ENCODE measurements at regions not wholly inside any gene's neighbourhood (a gene's known extent, or its start where the extent isn't known, plus 50 kb on each side); places are given as distances from the start of the nearest gene placed in this dataset.

DNA sequence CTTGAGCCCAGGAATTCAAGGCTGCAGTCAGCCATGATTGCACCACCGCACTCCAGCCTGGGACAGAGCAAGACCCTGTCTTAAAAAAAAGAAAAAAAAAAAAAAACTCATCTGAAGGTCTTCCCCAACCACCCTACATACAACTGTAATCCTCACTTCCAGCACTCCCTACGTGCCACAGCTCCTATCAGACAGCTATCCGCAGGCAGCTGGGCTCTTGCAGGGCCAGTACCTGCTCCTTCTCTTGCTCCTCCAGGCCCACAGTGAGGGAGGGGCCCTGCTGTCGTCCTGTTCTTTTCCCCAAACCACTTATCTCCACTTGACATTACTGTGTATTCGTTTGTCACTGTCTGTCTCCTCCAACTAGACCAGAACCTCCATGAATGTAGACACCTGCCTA lies 156.1 kb upstream of the NECTIN1 start:
- no peak for DNase-seq (ENCODE audit: insufficient read length, low spot score)
- FAIRE-seq: no peak
- TF ChIP-seq POLR2A (IDR thresholded peaks at IDR 0.05; ENCODE audit: low read depth, low read length): no peak

DNA sequence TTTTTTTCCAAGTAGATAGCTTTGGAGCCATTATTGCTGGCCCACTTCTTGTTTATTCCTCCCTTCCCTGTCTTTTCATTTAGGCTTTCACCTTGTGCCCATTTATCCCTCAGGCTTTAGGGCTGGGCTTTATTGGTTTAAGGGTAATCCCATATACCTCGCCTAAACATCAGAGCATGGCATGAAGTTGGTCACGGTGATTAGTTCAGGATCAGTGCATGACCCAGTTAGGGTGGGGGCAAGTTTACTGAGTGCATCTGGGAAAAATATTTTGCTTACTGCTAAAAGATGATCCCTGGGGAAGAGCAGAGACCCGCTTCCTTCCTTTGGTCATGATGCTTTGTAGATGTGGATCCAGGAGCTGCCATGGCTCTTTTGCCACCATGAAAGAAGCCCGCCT lies 153.3 kb upstream of the NECTIN1 start:
- FAIRE-seq (no peak), DNase-seq (ENCODE audit: insufficient read length, low spot score) (no peak)
- TF ChIP-seq POLR2A (IDR thresholded peaks at IDR 0.05; ENCODE audit: low read depth, low read length): no peak

- no peak for TF ChIP-seq POLR2A (IDR thresholded peaks at IDR 0.05; ENCODE audit: low read depth, low read length)
- DNase-seq (ENCODE audit: insufficient read length, low spot score) (no peak), FAIRE-seq (no peak)
Measured at GRCh38 chr11:119880873-119881272, 151.9 kb upstream of the NECTIN1 start.

- TF ChIP-seq POLR2A (IDR thresholded peaks at IDR 0.05; ENCODE audit: low read depth, low read length): no peak
Measured at GRCh38 chr11:119880143-119880542, 151.1 kb upstream of the NECTIN1 start.

DNA sequence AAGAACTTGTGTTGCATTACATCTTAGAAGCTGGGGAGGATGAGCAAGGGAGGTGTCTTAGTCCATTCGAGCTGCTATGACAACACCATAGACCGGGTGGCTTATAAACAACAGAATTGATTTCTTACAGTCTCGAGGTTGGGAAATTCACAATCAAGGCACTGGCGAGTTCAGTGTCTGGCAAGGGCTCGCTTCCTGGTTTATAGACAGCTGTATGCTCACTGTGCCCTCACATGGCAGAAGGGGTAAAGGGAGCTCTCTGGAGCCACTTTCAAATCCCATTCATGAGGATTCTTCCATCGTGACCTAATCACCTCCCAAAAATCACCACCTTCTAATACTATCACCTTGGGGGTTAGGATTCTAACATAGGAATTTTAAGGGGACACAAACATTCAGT lies 150.0 kb upstream of the NECTIN1 start:
- no peak for TF ChIP-seq POLR2A (IDR thresholded peaks at IDR 0.05; ENCODE audit: low read depth, low read length)
- no peak for DNase-seq (ENCODE audit: insufficient read length, low spot score)
- FAIRE-seq: no peak

More at GRCh38 chr11:119880143-119880542, 151.1 kb upstream of the NECTIN1 start:
- FAIRE-seq: no peak
- no peak for DNase-seq (ENCODE audit: insufficient read length, low spot score)

- no peak for TF ChIP-seq POLR2A (IDR thresholded peaks at IDR 0.05; ENCODE audit: low read depth, low read length)
- DNase-seq (ENCODE audit: insufficient read length, low spot score) (no peak), FAIRE-seq (no peak)
Measured at GRCh38 chr11:119876841-119877240, 147.8 kb upstream of the NECTIN1 start.

- no peak for TF ChIP-seq POLR2A (IDR thresholded peaks at IDR 0.05; ENCODE audit: low read depth, low read length)
- FAIRE-seq (no peak), DNase-seq (ENCODE audit: insufficient read length, low spot score) (no peak)
Measured at GRCh38 chr11:119875841-119876600, 147.0 kb upstream of the NECTIN1 start.

GRCh38 chr11:119874660-119875238 lies 145.7 kb upstream of the NECTIN1 start:
- FAIRE-seq (no peak), DNase-seq (ENCODE audit: insufficient read length, low spot score) (no peak)
- TF ChIP-seq POLR2A (IDR thresholded peaks at IDR 0.05; ENCODE audit: low read depth, low read length): no peak

GRCh38 chr11:119873761-119874421 lies 144.9 kb upstream of the NECTIN1 start:
- DNase-seq (ENCODE audit: insufficient read length, low spot score): no peak
- no peak for FAIRE-seq
- no peak for TF ChIP-seq POLR2A (IDR thresholded peaks at IDR 0.05; ENCODE audit: low read depth, low read length)

GRCh38 chr11:119872611-119873310 lies 143.8 kb upstream of the NECTIN1 start:
- TF ChIP-seq POLR2A (IDR thresholded peaks at IDR 0.05; ENCODE audit: low read depth, low read length): no peak
- DNase-seq (ENCODE audit: insufficient read length, low spot score) (no peak), FAIRE-seq (no peak)

DNA sequence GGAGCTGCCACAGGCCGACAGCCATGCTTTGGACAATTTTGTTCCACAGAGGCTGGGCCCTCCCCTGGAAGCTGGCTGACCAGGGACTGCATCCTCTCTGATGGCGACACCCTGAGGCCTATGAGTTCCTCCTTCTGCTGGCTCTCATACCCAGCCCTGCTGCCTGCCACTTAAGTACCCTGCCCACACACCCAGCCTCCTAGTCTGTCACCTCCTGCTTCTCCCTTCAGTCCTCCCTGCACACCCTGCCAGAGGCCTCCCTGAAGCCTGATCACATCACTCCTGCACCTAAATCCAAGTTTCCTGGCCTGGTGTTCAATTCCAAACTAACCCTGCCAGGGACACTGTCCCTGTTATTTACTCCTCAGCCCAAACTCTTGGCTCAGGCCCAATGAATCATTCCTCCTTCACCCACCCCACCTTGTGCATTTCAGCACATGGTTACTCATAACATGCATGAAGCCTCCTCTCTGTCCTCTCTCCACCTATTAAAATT lies 136.7 kb upstream of the NECTIN1 start:
- FAIRE-seq: no peak
- peak; percentile 19 for DNase-seq (ENCODE audit: insufficient read length, low spot score)
- TF ChIP-seq POLR2A (IDR thresholded peaks at IDR 0.05; ENCODE audit: low read depth, low read length): no peak

GRCh38 chr11:119864836-119865235 lies 135.8 kb upstream of the NECTIN1 start:
- TF ChIP-seq POLR2A (IDR thresholded peaks at IDR 0.05; ENCODE audit: low read depth, low read length): no peak
- FAIRE-seq: no peak
- DNase-seq (ENCODE audit: insufficient read length, low spot score): no peak

DNA sequence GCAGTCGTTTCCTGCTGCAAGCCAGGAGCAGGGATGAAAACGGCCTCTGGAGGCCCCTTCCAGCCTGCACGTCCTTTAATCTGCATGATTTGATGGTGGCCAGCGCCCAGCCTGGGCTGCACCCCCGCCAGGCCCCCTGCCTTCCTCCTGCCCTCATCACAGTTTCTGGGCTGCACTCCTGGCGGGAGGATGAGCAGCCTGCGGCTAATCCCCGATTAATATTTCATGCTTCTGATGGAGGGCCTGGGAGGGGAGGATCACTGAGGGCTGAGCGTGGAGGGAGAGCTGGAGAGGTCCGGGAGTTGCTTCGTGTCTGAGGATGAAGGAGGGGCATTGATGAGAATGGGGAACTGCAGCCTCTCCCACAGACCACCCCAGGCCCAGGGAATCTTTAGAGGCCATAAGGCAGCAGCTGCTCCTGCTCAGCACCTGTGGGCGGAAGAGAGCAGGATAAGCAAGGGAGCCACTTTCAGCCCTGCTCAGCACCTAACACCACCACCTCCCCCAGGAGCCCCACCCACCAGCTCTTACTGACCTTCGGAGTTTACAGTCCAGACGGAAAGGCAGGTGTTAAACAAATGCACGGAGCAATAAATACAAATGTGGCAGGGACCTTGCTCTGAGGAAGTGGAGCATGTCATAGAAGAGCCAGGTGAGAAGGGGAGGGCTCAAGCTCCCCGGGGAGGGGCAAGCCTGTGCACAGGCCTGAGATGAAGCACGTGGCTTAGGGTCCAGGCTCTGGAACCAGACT lies 135.0 kb upstream of the NECTIN1 start:
- DNase-seq (ENCODE audit: insufficient read length, low spot score) (no peak), FAIRE-seq (no peak)
- no peak for TF ChIP-seq POLR2A (IDR thresholded peaks at IDR 0.05; ENCODE audit: low read depth, low read length)

All from H54 (cell line).